Osteoblast (primary cell): ENCODE measurements at regions not wholly inside any gene's neighbourhood (a gene's known extent, or its start where the extent isn't known, plus 50 kb on each side); places are given as distances from the start of the nearest gene placed in this dataset.

Experiments
- DNase-seq: peaks from one replicate; pipeline ENCODE4 v3.0.0; 2011; ENCODE audit warnings: low spot score, mixed read lengths; ENCODE audit not compliant: insufficient read length; ENCODE audit errors: missing footprints
- H2AFZ ChIP-seq: 2 replicates; pipeline ENCODE4 v1.6.0; 2011; ENCODE audit warnings: mild to moderate bottlenecking, low read length
- H3K27ac ChIP-seq: 2 replicates; pipeline ENCODE4 v1.5.1; 2011; ENCODE audit warnings: mild to moderate bottlenecking, low read depth, low read length, moderate library complexity
- H3K27me3 ChIP-seq: 2 replicates; pipeline ENCODE4 v1.6.0; 2012; ENCODE audit warnings: mild to moderate bottlenecking, control low read depth, inconsistent platforms, low read length, moderate library complexity; ENCODE audit not compliant: insufficient read depth
- H3K36me3 ChIP-seq: 2 replicates; pipeline ENCODE4 v1.5.1; 2011; ENCODE audit warnings: mild to moderate bottlenecking, low read length, control low read depth, moderate library complexity; ENCODE audit not compliant: insufficient read depth
- H3K4me1 ChIP-seq: 2 replicates; pipeline ENCODE4 v1.5.1; 2011; ENCODE audit warnings: mild to moderate bottlenecking, low read length, control low read depth, moderate library complexity; ENCODE audit not compliant: insufficient read depth
- H3K4me2 ChIP-seq: 2 replicates; pipeline ENCODE4 v1.6.0; 2011; ENCODE audit warnings: mild to moderate bottlenecking, low read length; ENCODE audit not compliant: insufficient read depth
- H3K4me3 ChIP-seq: fragments of 200-600 bp; sonication (generic); 3 replicates; pipeline ENCODE4 v1.5.1; 2012; ENCODE audit warnings: mild to moderate bottlenecking, low read length, inconsistent platforms; ENCODE audit not compliant: insufficient read depth
- H3K79me2 ChIP-seq: 2 replicates; pipeline ENCODE4 v1.6.0; 2012; ENCODE audit warnings: mild to moderate bottlenecking, low read length, control low read depth, inconsistent platforms; ENCODE audit not compliant: insufficient read depth
- H3K9me3 ChIP-seq: 2 replicates; pipeline ENCODE4 v1.5.1; 2011; ENCODE audit warnings: low read depth, low read length, control low read depth
- H4K20me1 ChIP-seq: 2 replicates; pipeline ENCODE4 v1.6.0; 2012; ENCODE audit warnings: mild to moderate bottlenecking, low read length, control low read depth; ENCODE audit not compliant: insufficient read depth
- TF ChIP-seq, protein P1 (sequence below): IDR thresholded peaks from 2 replicates; pipeline ENCODE4 v1.5.1; 2011; ENCODE audit warnings: mild to moderate bottlenecking, low read depth, low read length, moderate library complexity; ENCODE audit errors: extremely low read depth

DNA sequence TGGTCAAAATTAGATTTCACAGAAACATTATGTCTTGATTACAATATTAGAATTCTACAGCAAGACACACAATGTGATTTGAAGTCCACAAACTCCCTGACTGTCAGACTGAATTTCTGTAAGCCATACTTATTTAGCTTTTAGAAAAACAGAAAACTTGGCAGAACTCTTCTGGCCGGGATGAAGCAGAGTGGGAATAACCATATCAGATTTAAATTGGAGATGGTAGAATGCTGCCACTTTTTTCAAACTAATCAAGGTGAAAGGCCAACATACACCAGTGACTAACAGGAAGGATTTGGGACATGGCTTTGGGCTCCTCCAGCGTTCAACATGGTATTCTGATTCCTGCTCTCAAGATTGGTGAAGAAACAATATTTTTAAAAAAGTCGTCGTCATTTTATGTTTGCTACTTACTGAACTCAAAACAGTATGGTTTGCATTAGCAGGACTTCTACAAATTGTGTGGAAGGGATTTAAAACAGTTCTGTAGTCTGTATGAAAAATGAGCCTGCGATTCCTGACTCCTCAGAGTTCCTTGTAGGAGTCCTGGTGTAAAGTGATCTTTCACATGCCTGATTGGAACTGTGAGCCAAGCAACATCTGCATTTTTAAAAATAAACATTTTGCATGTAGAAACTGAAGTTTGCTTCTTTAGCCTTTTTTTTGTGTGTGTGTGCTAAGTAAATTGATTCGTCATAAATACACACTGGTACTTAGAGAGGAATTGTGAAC is 297.9 kb upstream of the SOX4 start:
- Histone ChIP-seq H3K79me2 (no peaks in the 10 kb centered on the region), H3K4me3 (no peak overlapping the region), H4K20me1 (no peaks in the 10 kb centered on the region), H3K27me3 (no peaks in the 10 kb centered on the region), H3K36me3 (no peaks in the 10 kb centered on the region), H3K27ac (no peak overlapping the region), H3K4me1 (no peaks in the 10 kb centered on the region), H2AFZ (no peak overlapping the region), H3K4me2 (no peak overlapping the region), H3K9me3 (no peaks in the 10 kb centered on the region)
- TF ChIP-seq, protein P1, sequence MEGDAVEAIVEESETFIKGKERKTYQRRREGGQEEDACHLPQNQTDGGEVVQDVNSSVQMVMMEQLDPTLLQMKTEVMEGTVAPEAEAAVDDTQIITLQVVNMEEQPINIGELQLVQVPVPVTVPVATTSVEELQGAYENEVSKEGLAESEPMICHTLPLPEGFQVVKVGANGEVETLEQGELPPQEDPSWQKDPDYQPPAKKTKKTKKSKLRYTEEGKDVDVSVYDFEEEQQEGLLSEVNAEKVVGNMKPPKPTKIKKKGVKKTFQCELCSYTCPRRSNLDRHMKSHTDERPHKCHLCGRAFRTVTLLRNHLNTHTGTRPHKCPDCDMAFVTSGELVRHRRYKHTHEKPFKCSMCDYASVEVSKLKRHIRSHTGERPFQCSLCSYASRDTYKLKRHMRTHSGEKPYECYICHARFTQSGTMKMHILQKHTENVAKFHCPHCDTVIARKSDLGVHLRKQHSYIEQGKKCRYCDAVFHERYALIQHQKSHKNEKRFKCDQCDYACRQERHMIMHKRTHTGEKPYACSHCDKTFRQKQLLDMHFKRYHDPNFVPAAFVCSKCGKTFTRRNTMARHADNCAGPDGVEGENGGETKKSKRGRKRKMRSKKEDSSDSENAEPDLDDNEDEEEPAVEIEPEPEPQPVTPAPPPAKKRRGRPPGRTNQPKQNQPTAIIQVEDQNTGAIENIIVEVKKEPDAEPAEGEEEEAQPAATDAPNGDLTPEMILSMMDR: no peak
- DNase-seq: no peak

DNA sequence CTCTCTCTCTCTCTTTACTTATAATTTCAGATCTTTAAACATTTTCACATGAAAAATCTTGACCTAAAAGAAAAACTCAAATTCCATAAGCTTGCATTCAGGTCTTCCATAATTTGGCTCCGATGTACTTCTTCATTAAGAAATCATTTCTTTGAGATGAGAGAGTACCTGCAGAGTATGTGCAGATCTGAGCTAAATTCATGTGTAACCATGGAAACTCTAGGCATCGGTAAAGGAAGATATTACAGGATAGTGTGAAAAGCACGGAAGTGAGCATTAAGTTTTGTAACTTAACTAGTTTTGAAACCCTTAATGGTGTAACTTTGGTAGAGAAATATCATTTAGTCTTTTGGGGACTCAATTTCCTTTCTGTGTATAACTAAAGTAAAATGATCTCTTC is 295.9 kb upstream of the SOX4 start:
- H3K27me3 ChIP-seq: no peaks in the 10 kb centered on the region
- no peak for DNase-seq
- no peaks in the 10 kb centered on the region for H3K9me3 ChIP-seq
- no peak overlapping the region for H3K4me3 ChIP-seq
- no peaks in the 10 kb centered on the region for H3K4me1 ChIP-seq
- H4K20me1 ChIP-seq: no peaks in the 10 kb centered on the region
- H3K27ac ChIP-seq: no peak overlapping the region
- H2AFZ ChIP-seq: no peak overlapping the region
- no peak overlapping the region for H3K4me2 ChIP-seq
- H3K79me2 ChIP-seq: no peaks in the 10 kb centered on the region
- no peaks in the 10 kb centered on the region for H3K36me3 ChIP-seq
- TF ChIP-seq, protein P1: no peak

DNA sequence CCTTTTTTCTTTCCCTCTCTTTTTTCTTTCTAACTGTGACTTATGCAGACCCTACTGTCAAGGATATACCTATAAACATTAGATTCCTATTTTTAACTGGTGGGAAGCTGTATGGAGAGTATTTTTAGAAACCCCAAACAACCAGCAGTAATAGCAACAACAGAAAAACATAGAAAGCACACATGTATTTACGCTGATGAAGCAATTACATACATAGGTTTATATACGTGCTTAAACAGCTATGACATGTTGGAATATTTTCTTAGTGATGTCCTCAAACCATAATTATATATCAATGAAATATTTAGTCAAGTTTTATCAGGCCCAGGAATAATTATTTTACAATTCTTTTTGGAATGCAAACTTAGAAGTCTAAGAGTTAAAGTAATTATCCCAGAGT is 294.3 kb upstream of the SOX4 start:
- Histone ChIP-seq H3K4me2 (no peak overlapping the region), H3K27ac (no peak overlapping the region), H3K9me3 (no peaks in the 10 kb centered on the region), H3K4me1 (no peaks in the 10 kb centered on the region), H2AFZ (no peak overlapping the region), H3K36me3 (no peaks in the 10 kb centered on the region), H3K79me2 (no peaks in the 10 kb centered on the region), H3K4me3 (no peak overlapping the region), H3K27me3 (no peaks in the 10 kb centered on the region), H4K20me1 (no peaks in the 10 kb centered on the region)
- no peak for DNase-seq
- TF ChIP-seq, protein P1: no peak

DNA sequence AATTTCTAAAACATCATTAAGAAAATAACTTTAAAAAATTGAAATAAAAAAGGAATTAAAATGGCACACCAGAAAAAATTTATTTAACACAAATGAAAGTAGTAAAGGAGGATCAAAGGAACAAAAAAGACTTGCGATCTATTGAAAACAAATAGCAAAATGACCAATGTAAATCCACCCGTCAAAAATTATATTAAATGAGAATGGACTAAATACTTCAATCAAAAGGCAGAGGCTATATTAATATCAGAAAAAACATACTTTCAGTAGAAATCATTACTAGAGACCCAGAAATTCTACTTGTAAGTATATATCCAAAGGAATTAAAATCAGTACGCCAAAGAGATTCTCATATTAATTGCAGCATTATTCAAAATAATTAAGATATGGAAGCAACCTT is 293.1 kb upstream of the SOX4 start:
- Histone ChIP-seq H3K27ac (no peak overlapping the region), H4K20me1 (no peaks in the 10 kb centered on the region), H3K36me3 (no peaks in the 10 kb centered on the region), H2AFZ (no peak overlapping the region), H3K4me2 (no peak overlapping the region), H3K79me2 (no peaks in the 10 kb centered on the region), H3K4me1 (no peaks in the 10 kb centered on the region), H3K9me3 (no peaks in the 10 kb centered on the region), H3K27me3 (no peaks in the 10 kb centered on the region), H3K4me3 (no peak overlapping the region)
- DNase-seq: no peak
- TF ChIP-seq, protein P1: no peak
